SU-DHL-6 (cell line): ENCODE measurements at regions not wholly inside any gene's neighbourhood (a gene's known extent, or its start where the extent isn't known, plus 50 kb on each side); places are given as distances from the start of the nearest gene placed in this dataset.

Experiments used
- EZH2phosphoT487 ChIP-seq: fragments of 200-600 bp; sonication (generic), shearing (Covaris generic); conservative IDR thresholded peaks from 2 replicates; pipeline ENCODE4 v1.6.1; 2018; ENCODE audit warnings: mild to moderate bottlenecking, antibody characterized with exemption, low read length, moderate library complexity, mixed read lengths
- TF ChIP-seq, protein P1 (sequence below): fragments of 200-600 bp; sonication (generic); IDR thresholded peaks from one replicate; pipeline ENCODE4 v1.5.1; 2017; ENCODE audit warnings: antibody characterized with exemption, mild to moderate bottlenecking, low read length, moderate library complexity; ENCODE audit not compliant: insufficient read depth, poor library complexity, severe bottlenecking

DNA sequence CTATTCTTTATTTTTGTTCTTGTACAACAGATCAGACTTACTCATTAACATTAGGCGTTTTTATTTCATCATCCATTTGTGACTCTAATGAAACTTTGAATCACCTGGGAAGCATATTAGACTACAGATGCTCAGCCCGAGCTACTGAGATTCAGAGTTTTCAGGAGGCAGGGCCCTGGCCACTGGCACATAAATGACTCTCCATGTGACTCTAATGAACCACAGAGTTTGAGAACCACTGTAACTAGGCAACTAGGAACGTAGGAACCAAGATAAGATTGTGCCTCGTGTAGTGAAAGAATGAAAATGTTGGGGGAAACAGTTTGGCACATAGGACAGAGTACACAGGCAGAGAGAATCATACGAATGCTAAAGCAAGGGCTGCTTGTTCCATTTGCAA is 405.9 kb upstream of the BTBD3 start:
- TF ChIP-seq, protein P1, sequence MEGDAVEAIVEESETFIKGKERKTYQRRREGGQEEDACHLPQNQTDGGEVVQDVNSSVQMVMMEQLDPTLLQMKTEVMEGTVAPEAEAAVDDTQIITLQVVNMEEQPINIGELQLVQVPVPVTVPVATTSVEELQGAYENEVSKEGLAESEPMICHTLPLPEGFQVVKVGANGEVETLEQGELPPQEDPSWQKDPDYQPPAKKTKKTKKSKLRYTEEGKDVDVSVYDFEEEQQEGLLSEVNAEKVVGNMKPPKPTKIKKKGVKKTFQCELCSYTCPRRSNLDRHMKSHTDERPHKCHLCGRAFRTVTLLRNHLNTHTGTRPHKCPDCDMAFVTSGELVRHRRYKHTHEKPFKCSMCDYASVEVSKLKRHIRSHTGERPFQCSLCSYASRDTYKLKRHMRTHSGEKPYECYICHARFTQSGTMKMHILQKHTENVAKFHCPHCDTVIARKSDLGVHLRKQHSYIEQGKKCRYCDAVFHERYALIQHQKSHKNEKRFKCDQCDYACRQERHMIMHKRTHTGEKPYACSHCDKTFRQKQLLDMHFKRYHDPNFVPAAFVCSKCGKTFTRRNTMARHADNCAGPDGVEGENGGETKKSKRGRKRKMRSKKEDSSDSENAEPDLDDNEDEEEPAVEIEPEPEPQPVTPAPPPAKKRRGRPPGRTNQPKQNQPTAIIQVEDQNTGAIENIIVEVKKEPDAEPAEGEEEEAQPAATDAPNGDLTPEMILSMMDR: no peak
- TF ChIP-seq EZH2phosphoT487: no peak
